WTC11 (cell line): ENCODE measurements at regions not wholly inside any gene's neighbourhood (a gene's known extent, or its start where the extent isn't known, plus 50 kb on each side); places are given as distances from the start of the nearest gene placed in this dataset.

Experiments
- ATF1 ChIP-seq: sonication (generic); formaldehyde crosslinking; IDR thresholded peaks from 2 replicates; pipeline ENCODE4 v1.8.1; 2023; ENCODE audit warnings: mild to moderate bottlenecking, moderate library complexity, missing genetic modification reagents
- CREB1 ChIP-seq: sonication (generic); formaldehyde crosslinking; IDR thresholded peaks from 2 replicates; pipeline ENCODE4 v1.8.0; 2023; ENCODE audit warnings: mild to moderate bottlenecking, missing genetic modification reagents
- E2F1 ChIP-seq: sonication (generic); formaldehyde crosslinking; IDR thresholded peaks from 2 replicates; pipeline ENCODE4 v1.8.0; 2022; ENCODE audit warnings: mild to moderate bottlenecking, missing genetic modification reagents
- MAX ChIP-seq: sonication (generic); formaldehyde crosslinking; IDR thresholded peaks from 2 replicates; pipeline ENCODE4 v1.8.0; 2022; ENCODE audit warnings: mild to moderate bottlenecking, missing genetic modification reagents
- MYBL2 ChIP-seq: sonication (generic); formaldehyde crosslinking; IDR thresholded peaks from 2 replicates; pipeline ENCODE4 v1.8.1; 2023; ENCODE audit warnings: mild to moderate bottlenecking, moderate library complexity, missing genetic modification reagents
- OVOL2 ChIP-seq: fragments of 250-450 bp; sonication (Bioruptor Pico); IDR thresholded peaks from 2 replicates; pipeline ENCODE4 v1.9.0; 2021; ENCODE audit warnings: mild to moderate bottlenecking, borderline replicate concordance
- SMAD3 ChIP-seq: sonication (generic); formaldehyde crosslinking; IDR thresholded peaks from 2 replicates; pipeline ENCODE4 v1.8.0; 2022; ENCODE audit warnings: missing genetic modification reagents, mild to moderate bottlenecking, borderline replicate concordance
- TCF7 ChIP-seq: sonication (generic); formaldehyde crosslinking; IDR thresholded peaks from 2 replicates; pipeline ENCODE4 v1.8.0; 2022; ENCODE audit warnings: mild to moderate bottlenecking, low read depth, missing genetic modification reagents, moderate library complexity
- TEAD4 ChIP-seq: sonication (generic); formaldehyde crosslinking; IDR thresholded peaks from 2 replicates; pipeline ENCODE4 v1.8.0; 2022; ENCODE audit warnings: mild to moderate bottlenecking, missing genetic modification reagents
- ZNF232 ChIP-seq: sonication (generic); formaldehyde crosslinking; IDR thresholded peaks from 2 replicates; pipeline ENCODE4 v1.8.0; 2022; ENCODE audit warnings: mild to moderate bottlenecking, missing genetic modification reagents
- ZNF423 ChIP-seq: fragments of 250-450 bp; sonication (Bioruptor Pico); IDR thresholded peaks from 2 replicates; pipeline ENCODE4 v2.1.2; 2022; ENCODE audit warnings: mild to moderate bottlenecking, moderate library complexity
- ZSCAN18 ChIP-seq: fragments of 250-450 bp; sonication (Bioruptor Pico); IDR thresholded peaks from 2 replicates; pipeline ENCODE4 v2.1.2; 2022; ENCODE audit warnings: mild to moderate bottlenecking, moderate library complexity
- TF ChIP-seq, protein P1 (sequence below): fragments of 200-600 bp; IDR thresholded peaks from 2 replicates; pipeline ENCODE4 v1.8.0; 2022; ENCODE audit warnings: antibody characterized with exemption
- TF ChIP-seq, protein P2 (sequence below): sonication (generic); formaldehyde crosslinking; IDR thresholded peaks from 2 replicates; pipeline ENCODE4 v1.8.0; 2023; ENCODE audit warnings: missing genetic modification reagents

DNA sequence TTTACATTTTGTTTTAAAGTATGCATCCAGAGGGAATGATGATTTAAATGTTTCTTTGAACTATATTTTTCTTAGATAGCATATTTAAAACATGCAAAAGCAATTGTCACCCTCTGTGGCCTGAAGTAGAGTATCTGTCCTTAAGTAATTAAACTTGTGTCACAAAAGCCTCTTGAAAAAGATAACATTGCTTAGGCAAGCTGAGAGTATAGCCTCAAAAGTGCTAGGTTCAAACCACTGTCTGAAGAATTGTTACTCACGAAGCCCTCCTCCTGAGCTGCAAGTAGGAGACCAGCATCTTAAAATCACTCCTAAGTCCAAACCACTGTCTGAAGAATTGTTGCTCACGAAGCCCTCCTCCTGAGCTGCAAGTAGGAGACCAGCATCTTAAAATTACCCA lies 378.0 kb upstream of the PRR16 start:
- TF ChIP-seq ZNF232 (CRISPR knock-in tag) = no peak
- TF ChIP-seq, protein P1, sequence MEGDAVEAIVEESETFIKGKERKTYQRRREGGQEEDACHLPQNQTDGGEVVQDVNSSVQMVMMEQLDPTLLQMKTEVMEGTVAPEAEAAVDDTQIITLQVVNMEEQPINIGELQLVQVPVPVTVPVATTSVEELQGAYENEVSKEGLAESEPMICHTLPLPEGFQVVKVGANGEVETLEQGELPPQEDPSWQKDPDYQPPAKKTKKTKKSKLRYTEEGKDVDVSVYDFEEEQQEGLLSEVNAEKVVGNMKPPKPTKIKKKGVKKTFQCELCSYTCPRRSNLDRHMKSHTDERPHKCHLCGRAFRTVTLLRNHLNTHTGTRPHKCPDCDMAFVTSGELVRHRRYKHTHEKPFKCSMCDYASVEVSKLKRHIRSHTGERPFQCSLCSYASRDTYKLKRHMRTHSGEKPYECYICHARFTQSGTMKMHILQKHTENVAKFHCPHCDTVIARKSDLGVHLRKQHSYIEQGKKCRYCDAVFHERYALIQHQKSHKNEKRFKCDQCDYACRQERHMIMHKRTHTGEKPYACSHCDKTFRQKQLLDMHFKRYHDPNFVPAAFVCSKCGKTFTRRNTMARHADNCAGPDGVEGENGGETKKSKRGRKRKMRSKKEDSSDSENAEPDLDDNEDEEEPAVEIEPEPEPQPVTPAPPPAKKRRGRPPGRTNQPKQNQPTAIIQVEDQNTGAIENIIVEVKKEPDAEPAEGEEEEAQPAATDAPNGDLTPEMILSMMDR = no peak
- no peak for TF ChIP-seq CREB1 (CRISPR knock-in tag)
- TF ChIP-seq SMAD3 = no peak
- TF ChIP-seq TCF7 (CRISPR knock-in tag) = no peak
- TF ChIP-seq, protein P2, sequence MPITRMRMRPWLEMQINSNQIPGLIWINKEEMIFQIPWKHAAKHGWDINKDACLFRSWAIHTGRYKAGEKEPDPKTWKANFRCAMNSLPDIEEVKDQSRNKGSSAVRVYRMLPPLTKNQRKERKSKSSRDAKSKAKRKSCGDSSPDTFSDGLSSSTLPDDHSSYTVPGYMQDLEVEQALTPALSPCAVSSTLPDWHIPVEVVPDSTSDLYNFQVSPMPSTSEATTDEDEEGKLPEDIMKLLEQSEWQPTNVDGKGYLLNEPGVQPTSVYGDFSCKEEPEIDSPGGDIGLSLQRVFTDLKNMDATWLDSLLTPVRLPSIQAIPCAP (CRISPR knock-in tag) = no peak
- no peak for TF ChIP-seq OVOL2 (CRISPR knock-in tag)
- TF ChIP-seq ZNF423 (CRISPR knock-in tag) = no peak
- TF ChIP-seq ATF1 (CRISPR knock-in tag) = no peak
- TF ChIP-seq ZSCAN18 = no peak
- TF ChIP-seq MAX = no peak
- no peak for TF ChIP-seq E2F1
- TF ChIP-seq TEAD4 (CRISPR knock-in tag) = no peak
- no peak for TF ChIP-seq MYBL2 (CRISPR knock-in tag)
